SK-N-MC (cell line): ENCODE measurements at regions not wholly inside any gene's neighbourhood (a gene's known extent, or its start where the extent isn't known, plus 50 kb on each side); places are given as distances from the start of the nearest gene placed in this dataset.

Experiments
- EZH2 ChIP-seq: fragments of 200-600 bp; sonication (generic); IDR thresholded peaks from one replicate; pipeline ENCODE4 v1.6.1; 2017; ENCODE audit warnings: antibody characterized with exemption
- POLR2AphosphoS5 ChIP-seq: IDR thresholded peaks from 2 replicates; pipeline ENCODE4 v1.6.1; 2012; ENCODE audit warnings: mild to moderate bottlenecking, low read depth, low read length, borderline replicate concordance

DNA sequence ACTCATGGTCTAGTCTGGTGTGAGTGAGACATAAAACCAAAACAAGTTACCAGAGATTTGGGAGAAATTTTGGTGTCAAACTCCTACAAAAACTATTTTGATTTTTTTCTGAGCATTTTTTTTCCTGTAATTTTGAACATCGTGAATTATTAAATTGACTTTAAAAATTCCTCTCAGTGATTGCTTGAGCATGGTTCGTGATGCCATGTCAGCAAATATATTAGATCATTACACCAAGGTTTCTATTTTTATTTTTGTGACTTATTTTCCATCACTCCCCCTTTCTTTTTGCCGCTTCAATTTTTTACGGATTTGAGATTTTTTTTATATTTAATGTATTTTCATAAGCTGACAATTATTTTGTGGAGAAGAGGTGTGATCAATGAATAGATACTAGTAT is 613.9 kb upstream of the LRATD1 start:
- TF ChIP-seq POLR2AphosphoS5 (no peak), EZH2 (no peak)
